SK-N-SH (cell line): ENCODE measurements at regions not wholly inside any gene's neighbourhood (a gene's known extent, or its start where the extent isn't known, plus 50 kb on each side); places are given as distances from the start of the nearest gene placed in this dataset.

Experiments used
- CTCF ChIA-PET: fragments of 300-600, 350-600 bp; formaldehyde crosslinking; extraction: SDS; loops from one replicate; lab custom pipeline; 2021; lab: Yijun Ruan, JAX
- POLR2A ChIA-PET: fragments of 350-600 bp; sonication (Branson Sonifier 250); formaldehyde crosslinking; extraction: SDS; loops from one replicate; lab custom pipeline; 2020; ENCODE audit warnings: antibody characterized with exemption, inconsistent platforms; lab: Yijun Ruan, JAX
- DNase-seq: peaks from one replicate; pipeline ENCODE4 v3.0.0; 2012
- H2AFZ ChIP-seq: fragments of 200-600 bp; sonication (generic); 2 replicates; pipeline ENCODE4 v1.8.1; 2016; ENCODE audit warnings: antibody characterized with exemption, mild to moderate bottlenecking, low read depth
- H3F3A ChIP-seq: fragments of 200-600 bp; sonication (generic); replicated peaks from 2 replicates; pipeline ENCODE3; 2016; ENCODE audit warnings: antibody characterized with exemption, mild to moderate bottlenecking; ENCODE audit not compliant: insufficient read depth
- H3K27ac ChIP-seq, 2 experiments: fragments of 200-500 bp in 1 of 2; fragments of 200-600 bp in 1 of 2; sonication (Bioruptor generic) in 1 of 2; sonication (generic), shearing (Covaris generic) in 1 of 2; 2 replicates each; pipeline versions ENCODE4 v1.5.1 to v1.6.1; 2014 to 2016; ENCODE audit warnings: low read depth in 2 of 2, inconsistent platforms in 1 of 2, low read length in 1 of 2, mild to moderate bottlenecking in 1 of 2, mixed read lengths in 1 of 2
- H3K27me3 ChIP-seq: fragments of 200-600 bp; sonication (generic), shearing (Covaris generic); 2 replicates; pipeline ENCODE4 v1.6.1; 2016; ENCODE audit warnings: mixed run types; ENCODE audit not compliant: insufficient read depth
- H3K36me3 ChIP-seq, 2 experiments: fragments of 200-500 bp in 1 of 2; fragments of 200-600 bp in 1 of 2; sonication (Bioruptor generic) in 1 of 2; sonication (generic) in 1 of 2; replicated peaks in 1 of 2; 2 replicates each; pipeline versions ENCODE3 to v1.5.1; 2014 to 2016; ENCODE audit warnings: low read length in 1 of 2, mild to moderate bottlenecking in 1 of 2; ENCODE audit not compliant: insufficient read depth in 2 of 2, control insufficient read depth in 1 of 2
- H3K4me1 ChIP-seq, 2 experiments: fragments of 200-500 bp in 1 of 2; fragments of 200-600 bp in 1 of 2; sonication (Bioruptor generic) in 1 of 2; sonication (generic), shearing (Covaris generic) in 1 of 2; 2 replicates each; pipeline versions ENCODE4 v1.5.1 to v1.6.1; 2014 to 2016; ENCODE audit warnings: low read depth in 1 of 2, low read length in 1 of 2, mixed run types in 1 of 2; ENCODE audit not compliant: insufficient read depth in 2 of 2, control insufficient read depth in 1 of 2
- H3K4me2 ChIP-seq: fragments of 200-600 bp; sonication (generic), shearing (Covaris generic); 2 replicates; pipeline ENCODE4 v1.6.1; 2017; ENCODE audit warnings: mixed run types
- H3K4me3 ChIP-seq, 2 experiments: fragments of 200-500 bp in 1 of 2; fragments of 200-600 bp in 1 of 2; sonication (Bioruptor generic) in 1 of 2; sonication (generic), shearing (Covaris generic) in 1 of 2; 2 replicates each; pipeline versions ENCODE4 v1.5.1 to v1.8.1; 2014 to 2016; ENCODE audit warnings: low read depth in 2 of 2, inconsistent platforms in 1 of 2, low read length in 1 of 2, mild to moderate bottlenecking in 1 of 2, mixed read lengths in 1 of 2, moderate library complexity in 1 of 2
- H3K79me2 ChIP-seq: fragments of 200-600 bp; sonication (generic); 2 replicates; pipeline ENCODE4 v1.8.1; 2017; ENCODE audit warnings: mild to moderate bottlenecking; ENCODE audit not compliant: insufficient read depth
- H3K9ac ChIP-seq: fragments of 200-600 bp; sonication (generic); 2 replicates; pipeline ENCODE4 v1.6.1; 2017; ENCODE audit warnings: mixed run types
- H3K9me2 ChIP-seq: fragments of 200-600 bp; sonication (generic); 2 replicates; pipeline ENCODE4 v1.6.1; 2017; ENCODE audit warnings: mixed run types
- H3K9me3 ChIP-seq: fragments of 200-600 bp; sonication (generic); 2 replicates; pipeline ENCODE4 v1.6.1; 2017; ENCODE audit warnings: mixed run types, mild to moderate bottlenecking, moderate library complexity
- H4K20me1 ChIP-seq: fragments of 200-600 bp; sonication (generic); 2 replicates; pipeline ENCODE4 v1.6.1; 2017; ENCODE audit warnings: mild to moderate bottlenecking, mixed run types; ENCODE audit not compliant: insufficient read depth
- ELF1 ChIP-seq: IDR thresholded peaks from 2 replicates; pipeline ENCODE4 v1.4.0; 2012
- EP300 ChIP-seq, 2 experiments: IDR thresholded peaks; 2 replicates each; pipeline versions ENCODE4 v1.4.0 to v1.6.1; 2012; ENCODE audit warnings: borderline replicate concordance in 1 of 2, low read depth in 1 of 2, low read length in 1 of 2
- EZH2phosphoT487 ChIP-seq: fragments of 200-600 bp; sonication (generic); IDR thresholded peaks from 2 replicates; pipeline ENCODE4 v1.6.1; 2017; ENCODE audit warnings: low read depth, mixed run types, mild to moderate bottlenecking, antibody characterized with exemption, moderate library complexity, borderline replicate concordance
- FOSL2 ChIP-seq: IDR thresholded peaks from 2 replicates; pipeline ENCODE4 v1.4.0; 2012; ENCODE audit warnings: low read depth, mild to moderate bottlenecking, moderate library complexity, borderline replicate concordance
- FOXJ3 ChIP-seq: sonication (generic); formaldehyde crosslinking; IDR thresholded peaks from 2 replicates; pipeline ENCODE4 v1.5.1; 2020; ENCODE audit warnings: mild to moderate bottlenecking, missing genetic modification reagents
- IRF3 ChIP-seq: fragments of 150-350 bp; IDR thresholded peaks from 2 replicates; pipeline ENCODE4 v1.6.1; 2016; ENCODE audit warnings: mild to moderate bottlenecking, low read depth, low read length
- MAX ChIP-seq: IDR thresholded peaks from 2 replicates; pipeline ENCODE4 v1.4.0; 2012; ENCODE audit warnings: low read depth
- MEF2A ChIP-seq: IDR thresholded peaks from 2 replicates; pipeline ENCODE4 v1.4.0; 2012; ENCODE audit warnings: low read depth, borderline replicate concordance
- MXI1 ChIP-seq: IDR thresholded peaks from 2 replicates; pipeline ENCODE4 v1.6.1; 2012; ENCODE audit warnings: mild to moderate bottlenecking, low read depth, low read length, improper control_type of control experiment
- NFIC ChIP-seq: IDR thresholded peaks from 2 replicates; pipeline ENCODE4 v1.4.0; 2012; ENCODE audit warnings: borderline replicate concordance
- PBX3 ChIP-seq: IDR thresholded peaks from 2 replicates; pipeline ENCODE4; 2012
- POLR2AphosphoS5 ChIP-seq: IDR thresholded peaks from 2 replicates; pipeline ENCODE4 v1.6.1; 2012; ENCODE audit warnings: low read depth, low read length
- RCOR1 ChIP-seq: fragments of 150-350 bp; IDR thresholded peaks from 2 replicates; pipeline ENCODE4 v1.6.1; 2017; ENCODE audit warnings: antibody characterized with exemption, low read length
- RXRA ChIP-seq: IDR thresholded peaks from 2 replicates; pipeline ENCODE4 v1.4.0; 2012; ENCODE audit warnings: low read depth, mild to moderate bottlenecking, borderline replicate concordance
- USF2 ChIP-seq: fragments of 150-350 bp; IDR thresholded peaks from 2 replicates; pipeline ENCODE4 v1.6.1; 2017; ENCODE audit warnings: antibody characterized with exemption, low read length, low read depth, borderline replicate concordance
- ZBTB33 ChIP-seq: IDR thresholded peaks from 2 replicates; pipeline ENCODE4 v1.4.0; 2012; ENCODE audit warnings: low read depth, borderline replicate concordance
- WGBS: methylation state at CpG from one replicate; pipeline ENCODE4 v1.1.6; 2017; ENCODE audit warnings: low lambda C conversion rate; 5-methylcytosine and 5-hydroxymethylcytosine counted together

- H3K27me3 ChIP-seq: no peaks in the 10 kb centered on the region
- peaks cover 0 to 9% of the 10 kb centered on the region in 2 experiments; a peak in 2 of 4 replicates for H3K4me1 ChIP-seq
- TF ChIP-seq POLR2AphosphoS5 (no peak), MXI1 (no peak), FOSL2 (no peak), NFIC (no peak)
- CTCF ChIA-PET: no interaction called here
- peaks cover 16% of the 10 kb centered on the region for H3F3A ChIP-seq
- H3K4me3 ChIP-seq: no peak overlapping the region
- H3K9ac ChIP-seq: no peak overlapping the region
- no peak overlapping the region for H3K4me2 ChIP-seq
- no peaks in the 10 kb centered on the region for H3K79me2 ChIP-seq
- H3K27ac ChIP-seq: no peak overlapping the region
- WGBS: 72% methylated on average over 2 of the region's 2 CpGs
- H2AFZ ChIP-seq: no peak overlapping the region
- no peaks in the 10 kb centered on the region for H4K20me1 ChIP-seq
- no peaks in the 10 kb centered on the region for H3K9me2 ChIP-seq
- H3K9me3 ChIP-seq: no peaks in the 10 kb centered on the region
- H3K36me3 ChIP-seq: no peaks in the 10 kb centered on the region
- DNase-seq: no peak
- POLR2A ChIA-PET: no interaction called here
Observed at GRCh38 chr6:12479881-12480280, 189.7 kb downstream of the EDN1 start.

GRCh38 chr6:12480379-12480778, 190.2 kb downstream of the EDN1 start:
- no peaks in the 10 kb centered on the region for H3K9me2 ChIP-seq
- no peaks in the 10 kb centered on the region for H4K20me1 ChIP-seq
- no peaks in the 10 kb centered on the region for H3K9me3 ChIP-seq
- no peaks in the 10 kb centered on the region for H3K27me3 ChIP-seq
- no peaks in the 10 kb centered on the region for H3K79me2 ChIP-seq
- H3K36me3 ChIP-seq: no peaks in the 10 kb centered on the region
- H3K4me2 ChIP-seq: no peak overlapping the region
- POLR2A ChIA-PET: no interaction called here
- no peak overlapping the region for H3K4me3 ChIP-seq
- no peak overlapping the region for H2AFZ ChIP-seq
- H3K27ac ChIP-seq: no peak overlapping the region
- H3F3A ChIP-seq: peaks cover 16% of the 10 kb centered on the region
- no peak for DNase-seq
- no peak overlapping the region for H3K9ac ChIP-seq
- TF ChIP-seq ELF1 (no peak), FOSL2 (no peak)
- 71% methylated on average over 3 of the region's 3 CpGs for WGBS
- CTCF ChIA-PET: no interaction called here
- peaks cover 0 to 9% of the 10 kb centered on the region in 2 experiments; a peak in 2 of 4 replicates for H3K4me1 ChIP-seq

- Histone ChIP-seq H3K27me3 (no peaks in the 10 kb centered on the region), H2AFZ (no peak overlapping the region), H3K36me3 (no peaks in the 10 kb centered on the region), H3F3A (peaks cover 16% of the 10 kb centered on the region), H3K4me3 (no peak overlapping the region), H3K79me2 (no peaks in the 10 kb centered on the region), H3K9ac (no peak overlapping the region), H3K4me1 (peaks cover 0 to 9% of the 10 kb centered on the region in 2 experiments; a peak in 2 of 4 replicates), H3K4me2 (no peak overlapping the region), H3K27ac (no peak overlapping the region), H4K20me1 (no peaks in the 10 kb centered on the region), H3K9me3 (no peaks in the 10 kb centered on the region), H3K9me2 (no peaks in the 10 kb centered on the region)
- ChIA-PET POLR2A (no interaction called here), CTCF (interaction anchor here (0.7 kb wide), 1 partner anchor 14 kb away, joined by 3 read pairs; no protein-coding TSS in a partner anchor)
- WGBS: 97% methylated on average over 2 of the region's 2 CpGs
- DNase-seq: no peak
- no peak for TF ChIP-seq MEF2A
- TF ChIP-seq ELF1: no peak
- TF ChIP-seq ZBTB33: no peak
- no peak for TF ChIP-seq PBX3
- TF ChIP-seq MXI1: no peak
- no peak for TF ChIP-seq RXRA
- TF ChIP-seq RCOR1: no peak
- TF ChIP-seq MAX: no peak
- no peak for TF ChIP-seq EP300 (IDR thresholded peaks at IDR 0.05; ENCODE audit: borderline replicate concordance in 1 of 2, low read depth in 1 of 2, low read length in 1 of 2)
- no peak for TF ChIP-seq IRF3
- TF ChIP-seq EZH2phosphoT487: no peak
- TF ChIP-seq NFIC: no peak
- TF ChIP-seq FOXJ3: no peak
- TF ChIP-seq USF2: no peak
Observed at GRCh38 chr6:12481292-12481691, 191.1 kb downstream of the EDN1 start.
